Progenitor cell of endocrine pancreas (in vitro differentiated cells): ENCODE measurements at regions not wholly inside any gene's neighbourhood (a gene's known extent, or its start where the extent isn't known, plus 50 kb on each side); places are given as distances from the start of the nearest gene placed in this dataset.

Experiments used
- DNase-seq: peaks from one replicate; pipeline ENCODE4 v3.0.0; 2021; ENCODE audit warnings: low spot score; ENCODE audit not compliant: unreplicated experiment
- H3K27ac Mint-ChIP-seq: 2 replicates; pipeline ENCODE4 v1.8.0; 2021; ENCODE audit warnings: mild to moderate bottlenecking, moderate library complexity, mixed read lengths
- H3K27me3 Mint-ChIP-seq: 2 replicates; pipeline ENCODE4 v1.8.0; 2021; ENCODE audit warnings: mixed read lengths
- H3K36me3 Mint-ChIP-seq: 2 replicates; pipeline ENCODE4 v1.8.0; 2022; ENCODE audit warnings: mixed read lengths; ENCODE audit not compliant: insufficient read depth
- H3K4me1 Mint-ChIP-seq: 2 replicates; pipeline ENCODE4 v1.8.0; 2021; ENCODE audit warnings: low read depth, mixed read lengths
- H3K4me3 Mint-ChIP-seq: 2 replicates; pipeline ENCODE4 v1.8.0; 2021; ENCODE audit warnings: low read depth, mild to moderate bottlenecking, moderate library complexity, mixed read lengths
- H3K9me3 Mint-ChIP-seq: 2 replicates; pipeline ENCODE4 v1.8.0; 2021; ENCODE audit warnings: low read depth, mixed read lengths
- TF ChIP-seq, protein P1 (sequence below): fragments of 200-600 bp; sonication (generic); IDR thresholded peaks from one replicate; pipeline ENCODE4 v1.5.0; 2021; ENCODE audit warnings: antibody characterized with exemption, mild to moderate bottlenecking; ENCODE audit not compliant: unreplicated experiment

DNA sequence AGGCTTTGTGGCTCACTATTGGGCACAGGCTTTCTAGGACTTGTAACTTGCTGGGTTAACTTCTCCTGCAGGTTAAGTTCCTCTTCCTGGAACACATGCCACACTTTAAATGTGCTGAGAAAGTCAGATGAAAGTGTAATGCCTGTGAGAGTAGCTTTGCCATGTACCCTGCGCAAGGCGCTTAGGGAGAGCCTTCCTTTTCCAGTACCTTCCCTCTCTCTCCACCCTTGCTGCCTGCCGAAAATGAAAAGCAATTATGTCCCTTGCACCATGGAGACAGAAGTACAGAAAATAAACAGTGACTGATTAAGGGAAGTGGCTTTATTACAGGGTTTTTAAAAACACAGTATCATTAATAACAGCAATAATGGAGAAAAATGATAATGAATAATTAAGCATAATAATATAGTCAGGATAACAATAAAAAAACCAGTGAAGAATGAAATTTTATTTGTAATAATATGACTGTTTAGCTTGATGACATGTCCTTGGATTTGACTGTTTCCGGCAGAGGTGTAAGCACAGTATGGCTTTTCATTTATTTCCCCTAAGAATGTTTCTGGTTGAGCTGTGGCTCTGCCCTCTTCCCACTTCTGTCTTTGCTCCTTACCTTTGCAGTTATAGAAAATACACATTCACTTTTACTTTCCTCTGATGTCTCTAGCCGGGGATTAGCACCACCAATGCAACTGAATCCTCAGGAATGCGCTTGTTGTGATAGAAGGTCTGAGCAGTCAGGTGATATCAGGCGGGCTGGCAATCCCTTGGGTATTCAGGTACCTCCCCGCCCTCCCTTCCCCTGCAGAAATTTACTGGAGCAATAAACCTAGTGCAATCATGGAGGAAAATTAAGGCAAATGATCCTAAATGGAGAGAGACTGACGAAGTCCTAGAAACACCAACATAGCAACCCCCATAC is 472.3 kb upstream of the CITED2 start:
- TF ChIP-seq, protein P1, sequence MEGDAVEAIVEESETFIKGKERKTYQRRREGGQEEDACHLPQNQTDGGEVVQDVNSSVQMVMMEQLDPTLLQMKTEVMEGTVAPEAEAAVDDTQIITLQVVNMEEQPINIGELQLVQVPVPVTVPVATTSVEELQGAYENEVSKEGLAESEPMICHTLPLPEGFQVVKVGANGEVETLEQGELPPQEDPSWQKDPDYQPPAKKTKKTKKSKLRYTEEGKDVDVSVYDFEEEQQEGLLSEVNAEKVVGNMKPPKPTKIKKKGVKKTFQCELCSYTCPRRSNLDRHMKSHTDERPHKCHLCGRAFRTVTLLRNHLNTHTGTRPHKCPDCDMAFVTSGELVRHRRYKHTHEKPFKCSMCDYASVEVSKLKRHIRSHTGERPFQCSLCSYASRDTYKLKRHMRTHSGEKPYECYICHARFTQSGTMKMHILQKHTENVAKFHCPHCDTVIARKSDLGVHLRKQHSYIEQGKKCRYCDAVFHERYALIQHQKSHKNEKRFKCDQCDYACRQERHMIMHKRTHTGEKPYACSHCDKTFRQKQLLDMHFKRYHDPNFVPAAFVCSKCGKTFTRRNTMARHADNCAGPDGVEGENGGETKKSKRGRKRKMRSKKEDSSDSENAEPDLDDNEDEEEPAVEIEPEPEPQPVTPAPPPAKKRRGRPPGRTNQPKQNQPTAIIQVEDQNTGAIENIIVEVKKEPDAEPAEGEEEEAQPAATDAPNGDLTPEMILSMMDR, result no peak
- H3K27ac Mint-ChIP-seq, result no peak overlapping the region
- no peaks in the 10 kb centered on the region for H3K27me3 Mint-ChIP-seq

DNA sequence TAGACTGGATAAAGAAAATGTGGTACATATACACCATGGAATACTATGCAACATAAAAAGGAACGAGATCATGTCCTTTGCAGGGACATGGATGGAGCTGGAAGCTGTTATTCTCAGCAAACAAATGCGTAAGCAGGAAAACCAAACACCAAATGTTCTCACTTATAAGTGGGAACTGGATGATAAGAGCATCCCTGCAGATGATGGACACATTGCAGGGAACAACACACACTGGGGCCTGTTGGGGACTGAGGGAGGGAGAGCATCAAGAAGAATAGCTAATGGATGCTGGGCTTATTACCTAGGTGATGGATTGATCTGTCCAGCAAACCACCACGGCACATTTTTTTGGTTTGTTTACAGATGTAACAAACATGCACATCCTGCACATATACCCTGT is 470.5 kb upstream of the CITED2 start:
- Mint-ChIP-seq H3K27ac (no peak overlapping the region), H3K36me3 (no peaks in the 10 kb centered on the region), H3K9me3 (peaks cover 4% of the 10 kb centered on the region), H3K4me1 (peaks cover 9% of the 10 kb centered on the region), H3K27me3 (no peaks in the 10 kb centered on the region), H3K4me3 (no peak overlapping the region)
- no peak for DNase-seq
- TF ChIP-seq, protein P1, result no peak

More for the DNA sequence above, 472.3 kb upstream of the CITED2 start:
- Mint-ChIP-seq H3K4me3 (no peak overlapping the region), H3K4me1 (peaks cover 9% of the 10 kb centered on the region), H3K36me3 (no peaks in the 10 kb centered on the region), H3K9me3 (peaks cover 8% of the 10 kb centered on the region)
- DNase-seq, result no peak

DNA sequence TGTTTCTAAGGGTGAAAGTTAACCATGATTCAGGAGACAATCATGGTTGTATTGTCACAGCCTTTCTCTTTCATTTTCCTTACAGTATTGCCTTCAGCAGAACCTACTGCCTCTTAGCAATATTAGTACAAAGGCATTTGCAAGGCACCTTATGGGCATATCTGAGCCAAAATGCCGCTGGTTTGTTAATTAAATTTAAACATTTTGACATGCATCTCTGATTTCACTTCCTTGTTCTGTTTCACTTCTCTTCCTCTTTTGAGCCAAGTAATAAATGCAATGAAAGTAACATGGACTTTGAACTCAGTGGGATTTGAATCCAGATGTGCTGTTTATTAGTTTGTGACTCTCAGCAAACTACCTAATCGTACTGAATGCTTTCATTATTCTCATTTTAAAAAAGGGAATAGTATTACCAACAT is 467.4 kb upstream of the CITED2 start:
- peaks cover 2% of the 10 kb centered on the region for H3K4me1 Mint-ChIP-seq
- H3K4me3 Mint-ChIP-seq, result no peak overlapping the region
- no peaks in the 10 kb centered on the region for H3K9me3 Mint-ChIP-seq
- H3K36me3 Mint-ChIP-seq, result no peaks in the 10 kb centered on the region
- no peaks in the 10 kb centered on the region for H3K27me3 Mint-ChIP-seq
- DNase-seq, result no peak
- H3K27ac Mint-ChIP-seq, result no peak overlapping the region
- TF ChIP-seq, protein P1, result no peak

DNA sequence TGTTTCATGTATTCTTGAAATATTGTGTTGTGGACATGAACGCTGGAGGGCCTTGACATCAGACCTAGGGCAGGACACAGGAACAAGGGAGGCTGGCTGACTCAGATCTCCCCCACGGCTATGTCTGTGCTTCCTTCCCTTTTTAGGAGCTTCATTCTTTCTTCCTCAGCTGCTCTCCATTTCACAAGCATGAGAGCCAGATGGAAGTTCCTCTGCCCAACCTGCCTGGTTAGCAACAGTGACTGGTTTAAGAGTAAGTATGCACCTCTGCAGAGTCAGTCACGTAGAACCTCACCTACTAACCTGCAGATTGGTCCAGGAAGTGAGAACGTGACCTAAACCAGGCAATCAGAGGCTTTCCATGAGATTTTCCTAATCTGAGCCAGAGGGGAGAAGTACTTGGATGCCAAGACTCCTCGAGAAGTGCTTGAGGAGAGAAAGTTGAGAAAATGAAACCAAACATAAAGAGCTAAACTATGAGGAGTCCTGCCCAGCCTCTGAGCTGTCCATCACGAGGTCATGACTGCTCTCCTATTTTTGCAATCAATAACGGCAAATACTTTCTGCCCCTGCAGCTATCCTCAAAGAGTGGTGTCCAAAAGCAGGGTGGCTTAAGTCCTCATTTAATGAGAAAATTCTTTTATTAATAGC is 465.2 kb upstream of the CITED2 start:
- Mint-ChIP-seq H3K36me3 (no peaks in the 10 kb centered on the region), H3K9me3 (peaks cover 2% of the 10 kb centered on the region), H3K27me3 (no peaks in the 10 kb centered on the region), H3K4me1 (no peaks in the 10 kb centered on the region), H3K27ac (no peak overlapping the region), H3K4me3 (no peak overlapping the region)
- TF ChIP-seq, protein P1, result no peak
- no peak for DNase-seq

DNA sequence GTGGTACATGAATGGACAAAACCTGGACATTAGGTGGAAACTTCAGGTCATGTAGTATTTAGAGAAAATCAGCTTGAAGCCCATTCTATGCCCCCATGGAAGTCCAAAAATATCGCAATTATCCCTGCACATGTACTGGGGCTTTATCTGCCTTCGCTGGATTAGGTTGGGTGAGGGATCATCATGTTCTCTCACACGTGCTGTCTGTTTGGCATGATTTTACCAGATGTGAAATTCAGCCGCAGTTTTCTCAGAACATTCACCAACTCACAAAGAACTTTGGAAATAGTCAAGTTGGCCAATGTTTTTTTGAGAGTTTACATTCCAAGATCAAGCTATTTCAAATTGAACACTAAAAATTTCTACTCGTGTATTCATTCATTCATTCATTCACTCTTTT is 459.8 kb upstream of the CITED2 start:
- Mint-ChIP-seq H3K9me3 (peaks cover 2% of the 10 kb centered on the region), H3K4me1 (peaks cover 2% of the 10 kb centered on the region), H3K36me3 (no peaks in the 10 kb centered on the region), H3K4me3 (no peak overlapping the region), H3K27ac (no peak overlapping the region), H3K27me3 (no peaks in the 10 kb centered on the region)
- TF ChIP-seq, protein P1, result no peak
- DNase-seq, result no peak
